ENCODE measurements at regions not wholly inside any gene's neighbourhood (a gene's known extent, or its start where the extent isn't known, plus 50 kb on each side); places are given as distances from the start of the nearest gene placed in this dataset.
A peak's percentile ranks its signal among the peaks of the same experiment; 100 is the strongest.

DNA sequence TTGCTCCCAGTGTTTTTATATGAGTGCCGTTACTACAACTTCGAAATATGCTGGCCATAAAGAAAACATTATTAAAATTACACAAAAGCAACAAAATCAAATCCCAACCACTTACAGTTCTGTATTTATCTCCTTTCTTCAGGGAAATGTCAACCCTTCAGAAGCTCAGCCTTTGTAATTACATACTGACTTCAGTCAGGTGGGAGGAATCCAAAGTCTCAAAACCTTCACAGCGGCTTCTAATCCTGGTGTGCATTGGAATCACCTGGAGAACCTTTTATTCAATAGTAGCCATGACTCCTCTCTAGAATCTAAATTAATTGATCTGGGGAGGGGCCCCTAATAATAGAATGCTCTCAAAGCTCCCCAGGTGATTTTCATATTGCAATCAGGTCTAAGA lies 463.7 kb upstream of the ARHGEF26 start:
- no peak overlapping the region for H3K27ac ChIP-seq (ENCODE audit: low read length)
- no CpG with 5 or more reads among the region's 3 CpGs for WGBS (ENCODE audit: insufficient coverage)
- no peak overlapping the region for H3K4me3 ChIP-seq (ENCODE audit: low read length)
- H3K27me3 ChIP-seq (ENCODE audit: control insufficient read depth, insufficient read depth, low read length) = no peaks in the 10 kb centered on the region
- DNase-seq = no peak
- no peaks in the 10 kb centered on the region for H3K4me1 ChIP-seq (ENCODE audit: control insufficient read depth, insufficient read depth, low read length)
- no peaks in the 10 kb centered on the region for H3K36me3 ChIP-seq (ENCODE audit: control insufficient read depth, insufficient read depth, low read length)
- peaks cover 3% of the 10 kb centered on the region for H3K9me3 ChIP-seq (replicated peaks; ENCODE audit: control insufficient read depth, low read depth, low read length)

- no peaks in the 10 kb centered on the region for H3K36me3 ChIP-seq (ENCODE audit: control insufficient read depth, insufficient read depth, low read length)
- H3K9me3 ChIP-seq (replicated peaks; ENCODE audit: control insufficient read depth, low read depth, low read length) = peaks cover 3% of the 10 kb centered on the region
- H3K27ac ChIP-seq (ENCODE audit: low read length) = no peak overlapping the region
- no peaks in the 10 kb centered on the region for H3K4me1 ChIP-seq (ENCODE audit: control insufficient read depth, insufficient read depth, low read length)
- no peak overlapping the region for H3K4me3 ChIP-seq (ENCODE audit: low read length)
- no peak for DNase-seq
- H3K27me3 ChIP-seq (ENCODE audit: control insufficient read depth, insufficient read depth, low read length) = no peaks in the 10 kb centered on the region
Observed at GRCh38 chr3:153658136-153658535, 463.1 kb upstream of the ARHGEF26 start.

DNA sequence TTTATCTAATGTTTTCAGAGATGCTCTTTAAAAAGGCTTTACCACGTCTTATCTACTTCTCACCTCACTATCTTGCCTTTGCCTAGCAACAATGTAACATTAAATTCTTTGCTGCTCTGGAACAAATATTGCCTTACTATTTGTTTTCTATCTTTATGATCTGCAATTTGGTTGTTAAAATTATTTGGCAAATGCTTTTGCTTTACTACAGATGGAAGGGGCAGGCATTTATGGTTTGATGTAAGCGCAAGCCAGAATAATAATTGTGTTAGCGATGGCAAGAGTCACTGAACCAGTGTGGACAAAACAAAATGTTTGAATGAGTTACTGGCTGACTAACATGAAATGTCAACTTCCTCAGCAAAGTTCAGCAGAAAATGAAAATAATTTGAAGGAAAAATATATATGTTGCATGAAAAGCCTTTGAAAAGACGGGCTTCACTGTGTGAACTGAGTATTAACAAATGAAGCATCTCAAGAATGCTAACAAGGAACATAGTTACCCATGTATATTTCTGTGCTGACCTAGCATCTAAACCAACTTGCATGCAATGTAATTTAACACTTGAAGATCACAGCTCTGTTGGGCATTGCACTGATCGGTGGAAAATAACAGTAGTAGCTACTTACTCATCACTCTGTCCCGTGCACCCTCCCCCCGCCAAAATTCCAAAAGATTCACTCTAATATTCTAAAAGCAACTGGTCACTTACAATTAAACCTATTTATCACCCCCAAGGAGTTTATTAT lies 454.0 kb upstream of the ARHGEF26 start:
- H3K4me3 ChIP-seq (ENCODE audit: low read length) = no peak overlapping the region
- no peaks in the 10 kb centered on the region for H3K9me3 ChIP-seq (replicated peaks; ENCODE audit: control insufficient read depth, low read depth, low read length)
- 88% methylated on average over 2 of the region's 7 CpGs for WGBS (ENCODE audit: insufficient coverage)
- no peaks in the 10 kb centered on the region for H3K4me1 ChIP-seq (ENCODE audit: control insufficient read depth, insufficient read depth, low read length)
- no peaks in the 10 kb centered on the region for H3K36me3 ChIP-seq (ENCODE audit: control insufficient read depth, insufficient read depth, low read length)
- no peak for DNase-seq
- no peak overlapping the region for H3K27ac ChIP-seq (ENCODE audit: low read length)
- no peaks in the 10 kb centered on the region for H3K27me3 ChIP-seq (ENCODE audit: control insufficient read depth, insufficient read depth, low read length)

GRCh38 chr3:153669527-153669926 lies 451.7 kb upstream of the ARHGEF26 start:
- H3K4me3 ChIP-seq (ENCODE audit: low read length) = no peak overlapping the region
- DNase-seq = no peak
- no peak overlapping the region for H3K27ac ChIP-seq (ENCODE audit: low read length)
- H3K27me3 ChIP-seq (ENCODE audit: control insufficient read depth, insufficient read depth, low read length) = no peaks in the 10 kb centered on the region
- WGBS (ENCODE audit: insufficient coverage) = no CpG with 5 or more reads among the region's 3 CpGs
- no peaks in the 10 kb centered on the region for H3K9me3 ChIP-seq (replicated peaks; ENCODE audit: control insufficient read depth, low read depth, low read length)
- no peaks in the 10 kb centered on the region for H3K36me3 ChIP-seq (ENCODE audit: control insufficient read depth, insufficient read depth, low read length)
- no peaks in the 10 kb centered on the region for H3K4me1 ChIP-seq (ENCODE audit: control insufficient read depth, insufficient read depth, low read length)

DNA sequence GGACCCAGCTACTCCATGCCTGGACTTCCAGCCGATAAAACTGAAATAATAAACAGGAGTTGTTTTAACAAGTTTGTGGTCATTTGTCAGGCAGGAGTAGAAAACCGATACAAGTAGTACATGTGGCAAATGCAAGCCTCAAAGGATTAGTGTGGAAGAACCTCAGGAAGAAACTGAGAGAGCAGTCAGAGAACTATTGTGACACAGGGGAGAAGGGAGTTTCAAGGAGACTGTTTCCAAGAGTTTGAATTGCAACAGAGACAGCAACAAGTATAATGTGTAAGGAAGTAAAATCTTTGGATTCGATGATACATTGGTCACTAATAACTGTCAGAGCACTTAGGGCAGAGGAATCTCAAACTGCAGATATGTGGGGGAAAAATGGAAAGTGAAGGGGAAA lies 450.6 kb upstream of the ARHGEF26 start:
- no peak for DNase-seq
- Histone ChIP-seq H3K27me3 (ENCODE audit: control insufficient read depth, insufficient read depth, low read length) (no peaks in the 10 kb centered on the region), H3K36me3 (ENCODE audit: control insufficient read depth, insufficient read depth, low read length) (no peaks in the 10 kb centered on the region), H3K4me1 (ENCODE audit: control insufficient read depth, insufficient read depth, low read length) (no peaks in the 10 kb centered on the region), H3K9me3 (replicated peaks; ENCODE audit: control insufficient read depth, low read depth, low read length) (no peaks in the 10 kb centered on the region), H3K27ac (ENCODE audit: low read length) (no peak overlapping the region), H3K4me3 (ENCODE audit: low read length) (no peak overlapping the region)
- 54% methylated on average over 3 of the region's 3 CpGs for WGBS (ENCODE audit: insufficient coverage)

- 88% methylated on average over 1 of the region's 2 CpGs for WGBS (ENCODE audit: insufficient coverage)
- no peak for DNase-seq
- Histone ChIP-seq H3K27me3 (ENCODE audit: control insufficient read depth, insufficient read depth, low read length) (no peaks in the 10 kb centered on the region), H3K36me3 (ENCODE audit: control insufficient read depth, insufficient read depth, low read length) (no peaks in the 10 kb centered on the region), H3K4me3 (ENCODE audit: low read length) (no peak overlapping the region), H3K4me1 (ENCODE audit: control insufficient read depth, insufficient read depth, low read length) (no peaks in the 10 kb centered on the region), H3K27ac (ENCODE audit: low read length) (no peak overlapping the region), H3K9me3 (replicated peaks; ENCODE audit: control insufficient read depth, low read depth, low read length) (no peaks in the 10 kb centered on the region)
Observed at GRCh38 chr3:153673853-153674252, 447.3 kb upstream of the ARHGEF26 start.

GRCh38 chr3:153679714-153680113 lies 441.5 kb upstream of the ARHGEF26 start:
- peak; percentile 34 for DNase-seq
- Histone ChIP-seq H3K4me3 (ENCODE audit: low read length) (no peak overlapping the region), H3K4me1 (ENCODE audit: control insufficient read depth, insufficient read depth, low read length) (no peaks in the 10 kb centered on the region), H3K36me3 (ENCODE audit: control insufficient read depth, insufficient read depth, low read length) (no peaks in the 10 kb centered on the region), H3K9me3 (replicated peaks; ENCODE audit: control insufficient read depth, low read depth, low read length) (no peaks in the 10 kb centered on the region), H3K27me3 (ENCODE audit: control insufficient read depth, insufficient read depth, low read length) (no peaks in the 10 kb centered on the region), H3K27ac (ENCODE audit: low read length) (no peak overlapping the region)

GRCh38 chr3:153680526-153680925 lies 440.7 kb upstream of the ARHGEF26 start:
- no CpG with 5 or more reads among the region's 1 CpG for WGBS (ENCODE audit: insufficient coverage)
- Histone ChIP-seq H3K9me3 (replicated peaks; ENCODE audit: control insufficient read depth, low read depth, low read length) (no peaks in the 10 kb centered on the region), H3K27me3 (ENCODE audit: control insufficient read depth, insufficient read depth, low read length) (no peaks in the 10 kb centered on the region)

DNA sequence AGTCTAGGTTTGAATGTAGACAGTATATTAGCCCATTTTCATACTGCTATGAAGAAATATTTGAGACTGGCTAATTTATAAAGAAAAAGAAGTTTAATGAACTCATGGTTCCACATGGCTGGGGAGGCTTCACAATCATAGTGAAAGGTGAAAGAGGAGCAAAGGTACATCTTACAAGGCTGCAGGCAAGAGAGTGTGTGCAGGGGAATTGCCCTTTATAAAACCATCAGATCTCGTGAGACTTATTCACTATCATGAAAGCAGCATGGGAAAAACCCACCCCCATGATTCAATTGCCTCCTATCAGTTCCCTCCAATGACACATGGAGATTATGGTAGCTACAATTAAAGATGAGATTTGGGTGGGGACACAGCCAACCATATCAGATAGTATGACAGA lies 440.1 kb upstream of the ARHGEF26 start:
- H3K27me3 ChIP-seq (ENCODE audit: control insufficient read depth, insufficient read depth, low read length) = no peaks in the 10 kb centered on the region
- no peaks in the 10 kb centered on the region for H3K36me3 ChIP-seq (ENCODE audit: control insufficient read depth, insufficient read depth, low read length)
- no CpG with 5 or more reads among the region's 1 CpG for WGBS (ENCODE audit: insufficient coverage)
- no peaks in the 10 kb centered on the region for H3K4me1 ChIP-seq (ENCODE audit: control insufficient read depth, insufficient read depth, low read length)
- H3K4me3 ChIP-seq (ENCODE audit: low read length) = no peak overlapping the region
- H3K27ac ChIP-seq (ENCODE audit: low read length) = no peak overlapping the region
- no peaks in the 10 kb centered on the region for H3K9me3 ChIP-seq (replicated peaks; ENCODE audit: control insufficient read depth, low read depth, low read length)
- DNase-seq = no peak

More at GRCh38 chr3:153680526-153680925, 440.7 kb upstream of the ARHGEF26 start:
- Histone ChIP-seq H3K4me3 (ENCODE audit: low read length) (no peak overlapping the region), H3K4me1 (ENCODE audit: control insufficient read depth, insufficient read depth, low read length) (no peaks in the 10 kb centered on the region), H3K27ac (ENCODE audit: low read length) (no peak overlapping the region), H3K36me3 (ENCODE audit: control insufficient read depth, insufficient read depth, low read length) (no peaks in the 10 kb centered on the region)
- DNase-seq = no peak

DNA sequence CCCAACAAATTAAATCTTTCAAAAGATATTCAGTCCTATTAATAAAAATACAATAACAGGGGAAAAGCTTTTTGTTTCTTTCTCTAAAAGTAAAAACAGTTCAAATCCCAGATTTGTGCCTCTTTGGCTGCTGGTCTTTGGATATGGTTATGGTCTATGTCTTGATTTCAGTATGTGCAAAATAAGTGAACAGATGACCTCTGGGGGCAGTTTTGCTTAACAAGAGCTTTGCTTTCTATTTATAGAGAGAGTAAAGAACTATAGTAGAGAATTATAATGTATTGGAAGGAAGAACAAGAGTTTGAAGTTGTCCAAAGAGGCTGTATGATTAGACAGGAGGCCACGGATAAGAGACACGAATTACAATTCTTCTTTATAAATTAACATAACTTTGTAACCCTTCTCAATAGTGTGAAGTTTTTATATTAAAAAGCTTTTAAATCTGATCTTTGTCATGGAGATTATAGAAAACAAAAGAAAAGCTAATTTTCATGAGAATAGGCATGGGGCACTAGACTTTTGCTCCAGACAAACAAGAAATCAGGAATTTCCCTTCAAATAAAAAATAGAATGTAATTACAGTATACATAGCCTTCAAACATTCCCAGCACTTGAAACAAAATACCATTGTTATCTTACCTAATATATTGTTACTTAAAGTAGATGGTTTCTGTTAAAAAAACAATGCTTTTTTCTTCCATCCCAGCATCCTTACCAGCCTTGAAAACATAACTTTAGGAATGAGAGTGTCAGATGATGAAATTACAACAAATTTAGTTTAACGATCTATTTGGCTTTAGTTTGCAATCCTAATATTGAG lies 432.7 kb upstream of the ARHGEF26 start:
- H3K36me3 ChIP-seq (ENCODE audit: control insufficient read depth, insufficient read depth, low read length) = no peaks in the 10 kb centered on the region
- no peaks in the 10 kb centered on the region for H3K4me1 ChIP-seq (ENCODE audit: control insufficient read depth, insufficient read depth, low read length)
- no CpG with 5 or more reads among the region's 3 CpGs for WGBS (ENCODE audit: insufficient coverage)
- H3K4me3 ChIP-seq (ENCODE audit: low read length) = no peak overlapping the region
- no peaks in the 10 kb centered on the region for H3K27me3 ChIP-seq (ENCODE audit: control insufficient read depth, insufficient read depth, low read length)
- DNase-seq = peak; percentile 24
- H3K9me3 ChIP-seq (replicated peaks; ENCODE audit: control insufficient read depth, low read depth, low read length) = no peaks in the 10 kb centered on the region
- no peak overlapping the region for H3K27ac ChIP-seq (ENCODE audit: low read length)
